ENCODE measurements at regions not wholly inside any gene's neighbourhood (a gene's known extent, or its start where the extent isn't known, plus 50 kb on each side); places are given as distances from the start of the nearest gene placed in this dataset.

- H3F3A ChIP-seq (ENCODE audit: insufficient read depth, low read length, poor library complexity, severe bottlenecking) = no peaks in the 10 kb centered on the region
- no peak for TF ChIP-seq EP300 (conservative IDR thresholded peaks at IDR 0.05; ENCODE audit: poor library complexity, severe bottlenecking)
- TF ChIP-seq POLR2AphosphoS5 (IDR thresholded peaks at IDR 0.05) = no peak
- no peak for TF ChIP-seq MXI1 (conservative IDR thresholded peaks at IDR 0.05; ENCODE audit: poor library complexity, severe bottlenecking)
- TF ChIP-seq SMC3 (conservative IDR thresholded peaks at IDR 0.05; ENCODE audit: poor library complexity) = no peak
- no peak for TF ChIP-seq CTCF (IDR thresholded peaks at IDR 0.05; ENCODE audit: poor library complexity, severe bottlenecking)
- H3K27ac ChIP-seq (ENCODE audit: low read length) = no peak overlapping the region
- H3K79me2 ChIP-seq (replicated peaks; ENCODE audit: insufficient read depth, low read length) = no peaks in the 10 kb centered on the region
- no peak overlapping the region for H3K9ac ChIP-seq (ENCODE audit: low read length)
- H2AFZ ChIP-seq (ENCODE audit: low read depth, low read length) = no peak overlapping the region
- no peaks in the 10 kb centered on the region for H4K20me1 ChIP-seq (ENCODE audit: insufficient read depth)
- no peaks in the 10 kb centered on the region for H3K36me3 ChIP-seq (ENCODE audit: insufficient read depth, low read length)
- no peaks in the 10 kb centered on the region for H3K9me2 ChIP-seq (ENCODE audit: insufficient read depth, low read length)
- H3K9me3 ChIP-seq (ENCODE audit: low read length) = no peaks in the 10 kb centered on the region
- H3K27me3 ChIP-seq (ENCODE audit: insufficient read depth, low read depth, low read length) = no peaks in the 10 kb centered on the region
- H3K4me3 ChIP-seq (ENCODE audit: low read length) = no peak overlapping the region
- H3K4me2 ChIP-seq (ENCODE audit: low read length) = no peak overlapping the region
These were observed 212.5 kb upstream of the ECI2 start for GRCh38 chr6:4347877-4348276.

GRCh38 chr6:4346659-4347333 lies 211.4 kb upstream of the ECI2 start:
- Histone ChIP-seq H3K9ac (ENCODE audit: low read length) (no peak overlapping the region), H3K4me3 (ENCODE audit: low read length) (no peak overlapping the region), H3K36me3 (ENCODE audit: insufficient read depth, low read length) (no peaks in the 10 kb centered on the region), H3K4me2 (ENCODE audit: low read length) (no peak overlapping the region), H3K9me3 (ENCODE audit: low read length) (no peaks in the 10 kb centered on the region), H3K9me2 (ENCODE audit: insufficient read depth, low read length) (no peaks in the 10 kb centered on the region), H4K20me1 (ENCODE audit: insufficient read depth) (no peaks in the 10 kb centered on the region), H3K27ac (ENCODE audit: low read length) (no peak overlapping the region), H3K79me2 (replicated peaks; ENCODE audit: insufficient read depth, low read length) (no peaks in the 10 kb centered on the region), H3K27me3 (ENCODE audit: insufficient read depth, low read depth, low read length) (no peaks in the 10 kb centered on the region), H3F3A (ENCODE audit: insufficient read depth, low read length, poor library complexity, severe bottlenecking) (no peaks in the 10 kb centered on the region), H2AFZ (ENCODE audit: low read depth, low read length) (no peak overlapping the region)
- no peak for TF ChIP-seq SMC3 (conservative IDR thresholded peaks at IDR 0.05; ENCODE audit: poor library complexity)
- TF ChIP-seq REST (IDR thresholded peaks at IDR 0.05; ENCODE audit: borderline replicate concordance) = no peak
- no peak for TF ChIP-seq EP300 (conservative IDR thresholded peaks at IDR 0.05; ENCODE audit: poor library complexity, severe bottlenecking)
- TF ChIP-seq EZH2 (IDR thresholded peaks at IDR 0.05; ENCODE audit: borderline replicate concordance, insufficient read depth, low read length, poor library complexity, severe bottlenecking) = no peak
- no peak for TF ChIP-seq MXI1 (conservative IDR thresholded peaks at IDR 0.05; ENCODE audit: poor library complexity, severe bottlenecking)
- no peak for TF ChIP-seq POLR2AphosphoS5 (IDR thresholded peaks at IDR 0.05)
- TF ChIP-seq CTCF (IDR thresholded peaks at IDR 0.05; ENCODE audit: poor library complexity, severe bottlenecking) = no peak
- no peak for TF ChIP-seq RAD21 (conservative IDR thresholded peaks at IDR 0.05)
- TF ChIP-seq TAF1 (IDR thresholded peaks at IDR 0.05; ENCODE audit: low read depth) = no peak
